HepG2 (cell line): ENCODE measurements at regions not wholly inside any gene's neighbourhood (a gene's known extent, or its start where the extent isn't known, plus 50 kb on each side); places are given as distances from the start of the nearest gene placed in this dataset.

Experiments
- ATAC-seq: fragments of 200-7000 bp; cut with Tn5 transposase; 3 replicates; pipeline ENCODE4 v1.9.1; 2020; ENCODE audit warnings: mild to moderate bottlenecking, moderate library complexity
- BruUV-seq: library from RNA; stranded (reverse); fragments of 400-500 nt; replicated peaks from 2 replicates; lab custom pipeline; 2021; lab: Mats Ljungman, UMichigan
- CTCF ChIA-PET: fragments of 300-600 bp; formaldehyde crosslinking; extraction: SDS; loops from one replicate; lab custom pipeline; 2021; ENCODE audit warnings: low total read pairs, inconsistent platforms, low intra/inter-chr PET ratio; lab: Yijun Ruan, JAX
- POLR2A ChIA-PET: fragments of 350-600 bp; sonication (Branson Sonifier 250); formaldehyde crosslinking; loops from one replicate; lab custom pipeline; 2020; ENCODE audit warnings: antibody characterized with exemption, inconsistent platforms; lab: Yijun Ruan, JAX
- DNase-seq: peaks from one replicate; pipeline ENCODE4 v3.0.0-alpha.2; 2015; ENCODE audit warnings: low spot score
- FAIRE-seq: peaks from 3 replicates; lab custom pipeline; 2011; peaks lifted over from hg19 to GRCh38; lab: Jason Lieb, UNC
- H2AFZ ChIP-seq: one replicate; pipeline ENCODE4 v1.6.1; 2011; ENCODE audit warnings: low read length, inconsistent platforms
- H3K27ac ChIP-seq: fragments of 300-600 bp; 3 replicates; pipeline ENCODE4 v1.8.0; 2011; ENCODE audit warnings: mixed run types, mild to moderate bottlenecking, mixed read lengths, low read length, inconsistent platforms; ENCODE audit not compliant: insufficient read depth; ENCODE audit errors: extremely low read length
- H3K27me3 ChIP-seq, 2 experiments: fragments of 200-600 bp in 1 of 2; 2 replicates in 1 of 2; 3 replicates in 1 of 2; pipeline versions ENCODE4 v1.6.0 to v1.8.0; 2011; ENCODE audit warnings: low read length in 2 of 2, mild to moderate bottlenecking in 2 of 2, moderate library complexity in 2 of 2, inconsistent platforms in 1 of 2; ENCODE audit not compliant: insufficient read depth in 2 of 2, control insufficient read depth in 1 of 2
- H3K36me3 ChIP-seq, 2 experiments: fragments of 200-600 bp in 1 of 2; replicated peaks in 1 of 2; 2 replicates in 1 of 2; 3 replicates in 1 of 2; pipeline versions ENCODE4 v1.5.1 to v1.8.0; 2011; ENCODE audit warnings: low read length in 2 of 2, inconsistent platforms in 1 of 2; ENCODE audit not compliant: insufficient read depth in 2 of 2, control insufficient read depth in 1 of 2
- H3K4me1 ChIP-seq: 2 replicates; pipeline ENCODE4 v1.5.1; 2012; ENCODE audit warnings: low read length, inconsistent platforms; ENCODE audit not compliant: insufficient read depth
- H3K4me2 ChIP-seq: 2 replicates; pipeline ENCODE4 v1.6.0; 2011; ENCODE audit warnings: low read depth, low read length, inconsistent platforms
- H3K4me3 ChIP-seq, 3 experiments: fragments of 200-600 bp in 1 of 3; sonication (generic), shearing (Covaris generic) in 1 of 3; replicated peaks in 1 of 3; 2 replicates each; pipeline ENCODE4 v1.5.1; 2011 to 2016; ENCODE audit warnings: low read length in 3 of 3, inconsistent platforms in 2 of 3, low read depth in 2 of 3, mild to moderate bottlenecking in 2 of 3, control low read depth in 1 of 3, mixed read lengths in 1 of 3; ENCODE audit not compliant: insufficient read depth in 1 of 3
- H3K79me2 ChIP-seq: one replicate; pipeline ENCODE4 v1.6.1; 2011; ENCODE audit warnings: low read length, inconsistent platforms; ENCODE audit not compliant: insufficient read depth
- H3K9ac ChIP-seq: 2 replicates; pipeline ENCODE4 v1.6.0; 2011; ENCODE audit warnings: mild to moderate bottlenecking, low read depth, low read length, inconsistent platforms; ENCODE audit not compliant: insufficient read depth
- H3K9me3 ChIP-seq: 2 replicates; pipeline ENCODE4 v1.5.1; 2012; ENCODE audit warnings: mild to moderate bottlenecking, low read length
- H4K20me1 ChIP-seq: 2 replicates; pipeline ENCODE4 v1.6.0; 2011; ENCODE audit warnings: inconsistent platforms, mild to moderate bottlenecking, low read length, moderate library complexity; ENCODE audit not compliant: insufficient read depth
- CHD2 ChIP-seq: IDR thresholded peaks from 2 replicates; pipeline ENCODE4 v1.6.1; 2011; ENCODE audit warnings: low read depth, low read length, improper control_type of control experiment
- HMG20B ChIP-seq: conservative IDR thresholded peaks from 2 replicates; pipeline ENCODE4 v1.6.1; 2016; ENCODE audit warnings: missing genetic modification reagents, missing compliant biosample characterization
- MZF1 ChIP-seq: sonication (generic); formaldehyde crosslinking; IDR thresholded peaks from 2 replicates; pipeline ENCODE4 v1.8.1; 2023; ENCODE audit warnings: mild to moderate bottlenecking, missing genetic modification reagents, borderline replicate concordance
- STAG1 ChIP-seq: sonication (generic); formaldehyde crosslinking; IDR thresholded peaks from 2 replicates; pipeline ENCODE4 v1.4.0; 2020; ENCODE audit warnings: missing genetic modification reagents
- ZMYM2 ChIP-seq: sonication (generic); formaldehyde crosslinking; IDR thresholded peaks from 2 replicates; pipeline ENCODE4 v1.8.0; 2022; ENCODE audit warnings: mild to moderate bottlenecking, missing genetic modification reagents
- ZMYM3 ChIP-seq: sonication (generic); formaldehyde crosslinking; IDR thresholded peaks from 2 replicates; pipeline ENCODE4 v1.5.1; 2020; ENCODE audit warnings: mild to moderate bottlenecking, missing genetic modification reagents
- ZNF552 ChIP-seq: sonication (generic); formaldehyde crosslinking; IDR thresholded peaks from 2 replicates; pipeline ENCODE4 v1.9.0; 2022; ENCODE audit warnings: missing genetic modification reagents, mild to moderate bottlenecking, borderline replicate concordance
- ZNF670 ChIP-seq: sonication (generic); formaldehyde crosslinking; IDR thresholded peaks from 2 replicates; pipeline ENCODE4 v1.8.0; 2022; ENCODE audit warnings: mild to moderate bottlenecking, missing genetic modification reagents, borderline replicate concordance
- WGBS: methylation state at CpG from one replicate; pipeline ENCODE4 v1.1.6; 2017; ENCODE audit warnings: low lambda C conversion rate; 5-methylcytosine and 5-hydroxymethylcytosine counted together
- in situ Hi-C: cut with HindIII; loops from 2 replicates; pipeline ENCODE4 v1.10.0; 2017; ENCODE audit warnings: low pct_unique_long_range_greater_than_20kb; ENCODE audit not compliant: extremely low pct_ligation_motif_present
- intact Hi-C: fragments of 100-400 bp; cut with micrococcal nuclease; formaldehyde crosslinking; loops from one replicate; pipeline ENCODE4 v1.10.0; 2022; ENCODE audit not compliant: unreplicated experiment
- TF ChIP-seq, protein P1 (sequence below): sonication (generic); formaldehyde crosslinking; IDR thresholded peaks from 2 replicates; pipeline ENCODE4 v1.8.1; 2022; ENCODE audit warnings: low read depth, mild to moderate bottlenecking, missing genetic modification reagents
- TF ChIP-seq, protein P2 (sequence below): sonication (generic); formaldehyde crosslinking; IDR thresholded peaks from 2 replicates; pipeline ENCODE4 v1.8.0; 2022; ENCODE audit warnings: mild to moderate bottlenecking, missing genetic modification reagents; ENCODE audit not compliant: insufficient replicate concordance
- TF ChIP-seq, protein P3 (sequence below): sonication (generic); formaldehyde crosslinking; IDR thresholded peaks from 2 replicates; pipeline ENCODE4 v1.4.0; 2020; ENCODE audit warnings: missing genetic modification reagents
- TF ChIP-seq, protein P4 (sequence below), 2 experiments: sonication (generic) in 1 of 2; formaldehyde crosslinking in 1 of 2; IDR thresholded peaks; 2 replicates each; pipeline versions ENCODE4 v1.5.1 to v1.6.1; 2011 to 2020; ENCODE audit warnings: borderline replicate concordance in 1 of 2, low read depth in 1 of 2, low read length in 1 of 2, mild to moderate bottlenecking in 1 of 2, missing genetic modification reagents in 1 of 2, moderate library complexity in 1 of 2

DNA sequence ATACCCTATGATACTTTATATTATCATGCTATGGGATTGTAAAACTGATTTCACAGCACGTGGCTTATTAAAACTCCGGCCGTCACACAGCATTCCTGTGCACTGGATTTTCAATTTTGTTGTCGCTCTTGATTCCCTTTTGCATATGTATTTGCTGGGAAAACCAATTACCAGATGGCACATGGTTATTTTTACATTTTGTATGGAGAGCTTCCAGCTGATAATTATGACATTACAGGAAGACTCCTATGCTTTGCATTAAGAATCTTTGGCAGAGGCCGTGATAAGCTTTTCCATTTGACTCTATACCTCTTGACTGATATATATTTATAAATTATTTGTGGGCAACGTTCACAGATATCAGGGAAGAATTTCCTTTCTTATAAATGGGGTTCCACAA is 381.2 kb upstream of the RORB start:
- no peak for DNase-seq
- FAIRE-seq, result no peak
- H3K4me2 ChIP-seq, result no peak overlapping the region
- H3K36me3 ChIP-seq, result no peaks in the 10 kb centered on the region
- no peaks in the 10 kb centered on the region for H3K9me3 ChIP-seq
- WGBS, result 35% methylated on average over 6 of the region's 6 CpGs
- H3K27me3 ChIP-seq, result no peaks in the 10 kb centered on the region
- no peak overlapping the region for H3K4me3 ChIP-seq
- CTCF ChIA-PET, result no interaction called here
- H3K9ac ChIP-seq, result no peak overlapping the region
- H4K20me1 ChIP-seq, result no peaks in the 10 kb centered on the region
- POLR2A ChIA-PET, result no interaction called here
- no peak overlapping the region for H2AFZ ChIP-seq
- ATAC-seq, result no peak
- no peak overlapping the region for H3K27ac ChIP-seq
- in situ Hi-C loops (no loop called here), intact Hi-C loops (no loop called here)
- BruUV-seq, result no TSS peak
- H3K4me1 ChIP-seq, result no peaks in the 10 kb centered on the region
- no peaks in the 10 kb centered on the region for H3K79me2 ChIP-seq
- TF ChIP-seq, protein P1, sequence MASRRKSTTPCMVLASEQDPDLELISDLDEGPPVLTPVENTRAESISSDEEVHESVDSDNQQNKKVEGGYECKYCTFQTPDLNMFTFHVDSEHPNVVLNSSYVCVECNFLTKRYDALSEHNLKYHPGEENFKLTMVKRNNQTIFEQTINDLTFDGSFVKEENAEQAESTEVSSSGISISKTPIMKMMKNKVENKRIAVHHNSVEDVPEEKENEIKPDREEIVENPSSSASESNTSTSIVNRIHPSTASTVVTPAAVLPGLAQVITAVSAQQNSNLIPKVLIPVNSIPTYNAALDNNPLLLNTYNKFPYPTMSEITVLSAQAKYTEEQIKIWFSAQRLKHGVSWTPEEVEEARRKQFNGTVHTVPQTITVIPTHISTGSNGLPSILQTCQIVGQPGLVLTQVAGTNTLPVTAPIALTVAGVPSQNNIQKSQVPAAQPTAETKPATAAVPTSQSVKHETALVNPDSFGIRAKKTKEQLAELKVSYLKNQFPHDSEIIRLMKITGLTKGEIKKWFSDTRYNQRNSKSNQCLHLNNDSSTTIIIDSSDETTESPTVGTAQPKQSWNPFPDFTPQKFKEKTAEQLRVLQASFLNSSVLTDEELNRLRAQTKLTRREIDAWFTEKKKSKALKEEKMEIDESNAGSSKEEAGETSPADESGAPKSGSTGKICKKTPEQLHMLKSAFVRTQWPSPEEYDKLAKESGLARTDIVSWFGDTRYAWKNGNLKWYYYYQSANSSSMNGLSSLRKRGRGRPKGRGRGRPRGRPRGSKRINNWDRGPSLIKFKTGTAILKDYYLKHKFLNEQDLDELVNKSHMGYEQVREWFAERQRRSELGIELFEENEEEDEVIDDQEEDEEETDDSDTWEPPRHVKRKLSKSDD (CRISPR knock-in tag), result no peak
- no peak for TF ChIP-seq CHD2
- no peak for TF ChIP-seq ZNF552 (CRISPR knock-in tag)
- no peak for TF ChIP-seq ZNF670 (CRISPR knock-in tag)
- TF ChIP-seq MZF1 (CRISPR knock-in tag), result no peak
- TF ChIP-seq, protein P2, sequence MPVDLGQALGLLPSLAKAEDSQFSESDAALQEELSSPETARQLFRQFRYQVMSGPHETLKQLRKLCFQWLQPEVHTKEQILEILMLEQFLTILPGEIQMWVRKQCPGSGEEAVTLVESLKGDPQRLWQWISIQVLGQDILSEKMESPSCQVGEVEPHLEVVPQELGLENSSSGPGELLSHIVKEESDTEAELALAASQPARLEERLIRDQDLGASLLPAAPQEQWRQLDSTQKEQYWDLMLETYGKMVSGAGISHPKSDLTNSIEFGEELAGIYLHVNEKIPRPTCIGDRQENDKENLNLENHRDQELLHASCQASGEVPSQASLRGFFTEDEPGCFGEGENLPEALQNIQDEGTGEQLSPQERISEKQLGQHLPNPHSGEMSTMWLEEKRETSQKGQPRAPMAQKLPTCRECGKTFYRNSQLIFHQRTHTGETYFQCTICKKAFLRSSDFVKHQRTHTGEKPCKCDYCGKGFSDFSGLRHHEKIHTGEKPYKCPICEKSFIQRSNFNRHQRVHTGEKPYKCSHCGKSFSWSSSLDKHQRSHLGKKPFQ, result no peak
- TF ChIP-seq ZMYM3, result no peak
- TF ChIP-seq, protein P3, sequence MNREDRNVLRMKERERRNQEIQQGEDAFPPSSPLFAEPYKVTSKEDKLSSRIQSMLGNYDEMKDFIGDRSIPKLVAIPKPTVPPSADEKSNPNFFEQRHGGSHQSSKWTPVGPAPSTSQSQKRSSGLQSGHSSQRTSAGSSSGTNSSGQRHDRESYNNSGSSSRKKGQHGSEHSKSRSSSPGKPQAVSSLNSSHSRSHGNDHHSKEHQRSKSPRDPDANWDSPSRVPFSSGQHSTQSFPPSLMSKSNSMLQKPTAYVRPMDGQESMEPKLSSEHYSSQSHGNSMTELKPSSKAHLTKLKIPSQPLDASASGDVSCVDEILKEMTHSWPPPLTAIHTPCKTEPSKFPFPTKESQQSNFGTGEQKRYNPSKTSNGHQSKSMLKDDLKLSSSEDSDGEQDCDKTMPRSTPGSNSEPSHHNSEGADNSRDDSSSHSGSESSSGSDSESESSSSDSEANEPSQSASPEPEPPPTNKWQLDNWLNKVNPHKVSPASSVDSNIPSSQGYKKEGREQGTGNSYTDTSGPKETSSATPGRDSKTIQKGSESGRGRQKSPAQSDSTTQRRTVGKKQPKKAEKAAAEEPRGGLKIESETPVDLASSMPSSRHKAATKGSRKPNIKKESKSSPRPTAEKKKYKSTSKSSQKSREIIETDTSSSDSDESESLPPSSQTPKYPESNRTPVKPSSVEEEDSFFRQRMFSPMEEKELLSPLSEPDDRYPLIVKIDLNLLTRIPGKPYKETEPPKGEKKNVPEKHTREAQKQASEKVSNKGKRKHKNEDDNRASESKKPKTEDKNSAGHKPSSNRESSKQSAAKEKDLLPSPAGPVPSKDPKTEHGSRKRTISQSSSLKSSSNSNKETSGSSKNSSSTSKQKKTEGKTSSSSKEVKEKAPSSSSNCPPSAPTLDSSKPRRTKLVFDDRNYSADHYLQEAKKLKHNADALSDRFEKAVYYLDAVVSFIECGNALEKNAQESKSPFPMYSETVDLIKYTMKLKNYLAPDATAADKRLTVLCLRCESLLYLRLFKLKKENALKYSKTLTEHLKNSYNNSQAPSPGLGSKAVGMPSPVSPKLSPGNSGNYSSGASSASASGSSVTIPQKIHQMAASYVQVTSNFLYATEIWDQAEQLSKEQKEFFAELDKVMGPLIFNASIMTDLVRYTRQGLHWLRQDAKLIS, result no peak
- TF ChIP-seq STAG1 (CRISPR knock-in tag), result no peak
- TF ChIP-seq HMG20B, result no peak
- TF ChIP-seq, protein P4, sequence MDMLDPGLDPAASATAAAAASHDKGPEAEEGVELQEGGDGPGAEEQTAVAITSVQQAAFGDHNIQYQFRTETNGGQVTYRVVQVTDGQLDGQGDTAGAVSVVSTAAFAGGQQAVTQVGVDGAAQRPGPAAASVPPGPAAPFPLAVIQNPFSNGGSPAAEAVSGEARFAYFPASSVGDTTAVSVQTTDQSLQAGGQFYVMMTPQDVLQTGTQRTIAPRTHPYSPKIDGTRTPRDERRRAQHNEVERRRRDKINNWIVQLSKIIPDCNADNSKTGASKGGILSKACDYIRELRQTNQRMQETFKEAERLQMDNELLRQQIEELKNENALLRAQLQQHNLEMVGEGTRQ (IDR thresholded peaks at IDR 0.05; ENCODE audit: low read depth, low read length), result no peak
- TF ChIP-seq, protein P4 (CRISPR knock-in tag; IDR thresholded peaks at IDR 0.05; ENCODE audit: borderline replicate concordance), result no peak
- no peak for TF ChIP-seq ZMYM2 (CRISPR knock-in tag)
